ENCODE measurements at regions not wholly inside any gene's neighbourhood (a gene's known extent, or its start where the extent isn't known, plus 50 kb on each side); places are given as distances from the start of the nearest gene placed in this dataset.

- TF ChIP-seq CTCF (IDR thresholded peaks at IDR 0.05) (no peak), POLR2A (IDR thresholded peaks at IDR 0.05) (no peak)
- no peak for DNase-seq
- H3K4me3 ChIP-seq = no peak overlapping the region
- no peaks in the 10 kb centered on the region for H3K4me1 ChIP-seq
- no peaks in the 10 kb centered on the region for H3K9me3 ChIP-seq
- H3K27me3 ChIP-seq = no peaks in the 10 kb centered on the region
- no peak overlapping the region for H3K27ac ChIP-seq
- no peaks in the 10 kb centered on the region for H3K36me3 ChIP-seq
Measured at GRCh38 chr4:29046781-29047180, 1673.4 kb upstream of the PCDH7 start.

GRCh38 chr4:29047341-29048041 lies 1672.7 kb upstream of the PCDH7 start:
- Histone ChIP-seq H3K4me1 (no peaks in the 10 kb centered on the region), H3K4me3 (no peak overlapping the region), H3K36me3 (no peaks in the 10 kb centered on the region), H3K9me3 (no peaks in the 10 kb centered on the region), H3K27ac (no peak overlapping the region), H3K27me3 (no peaks in the 10 kb centered on the region)
- TF ChIP-seq CTCF (IDR thresholded peaks at IDR 0.05) (no peak), POLR2A (IDR thresholded peaks at IDR 0.05) (no peak)
- DNase-seq = no peak

GRCh38 chr4:29051381-29051965 lies 1668.7 kb upstream of the PCDH7 start:
- no peaks in the 10 kb centered on the region for H3K27me3 ChIP-seq
- H3K27ac ChIP-seq = no peak overlapping the region
- no peak for TF ChIP-seq CTCF (IDR thresholded peaks at IDR 0.05)
- TF ChIP-seq POLR2A (IDR thresholded peaks at IDR 0.05) = no peak
- H3K36me3 ChIP-seq = no peaks in the 10 kb centered on the region
- no peaks in the 10 kb centered on the region for H3K9me3 ChIP-seq
- no peaks in the 10 kb centered on the region for H3K4me1 ChIP-seq
- no peak overlapping the region for H3K4me3 ChIP-seq
- DNase-seq = no peak

GRCh38 chr4:29052266-29052665 lies 1667.9 kb upstream of the PCDH7 start:
- TF ChIP-seq POLR2A (IDR thresholded peaks at IDR 0.05) (no peak), CTCF (IDR thresholded peaks at IDR 0.05) (no peak)
- H3K36me3 ChIP-seq = no peaks in the 10 kb centered on the region
- no peaks in the 10 kb centered on the region for H3K4me1 ChIP-seq
- no peak overlapping the region for H3K27ac ChIP-seq
- H3K9me3 ChIP-seq = no peaks in the 10 kb centered on the region
- no peaks in the 10 kb centered on the region for H3K27me3 ChIP-seq
- DNase-seq = no peak
- H3K4me3 ChIP-seq = no peak overlapping the region

GRCh38 chr4:29058531-29058930 lies 1661.6 kb upstream of the PCDH7 start:
- H3K4me3 ChIP-seq = no peak overlapping the region
- no peaks in the 10 kb centered on the region for H3K4me1 ChIP-seq
- peaks cover 0 to 3% (median 0%) of the 10 kb centered on the region in 4 donors for H3K9me3 ChIP-seq
- TF ChIP-seq CTCF (IDR thresholded peaks at IDR 0.05) (no peak), POLR2A (IDR thresholded peaks at IDR 0.05) (no peak)
- no peaks in the 10 kb centered on the region for H3K27me3 ChIP-seq
- no peak for DNase-seq
- H3K36me3 ChIP-seq = no peaks in the 10 kb centered on the region
- H3K27ac ChIP-seq = no peak overlapping the region
